B cell (primary cell): ENCODE measurements at regions not wholly inside any gene's neighbourhood (a gene's known extent, or its start where the extent isn't known, plus 50 kb on each side); places are given as distances from the start of the nearest gene placed in this dataset.

ENCODE experiments used
- ATAC-seq: fragments of 200-7000 bp; cut with Tn5 transposase; one replicate; pipeline ENCODE4 v1.10.0; 2021; ENCODE audit warnings: low read depth, mild to moderate bottlenecking, moderate number of reproducible peaks, moderate library complexity
- CTCF ChIA-PET: fragments of 350-600 bp; sonication (Branson Sonifier 250); formaldehyde crosslinking; loops from one replicate; lab custom pipeline; 2021; ENCODE audit warnings: antibody characterized with exemption, inconsistent platforms; lab: Charles Lee
- POLR2A ChIA-PET: fragments of 350-600 bp; sonication (Branson Sonifier 250); formaldehyde crosslinking; loops from one replicate; lab custom pipeline; 2021; ENCODE audit warnings: antibody characterized with exemption; lab: Charles Lee
- DNase-seq: peaks from one replicate; pipeline ENCODE4 v3.0.0; 2013
- H2AFZ ChIP-seq: 2 replicates; pipeline ENCODE4 v1.6.1; 2012; ENCODE audit warnings: mild to moderate bottlenecking, low read depth, low read length; ENCODE audit not compliant: insufficient read depth, poor library complexity, severe bottlenecking
- H3K27ac ChIP-seq, 2 donors: 1 replicate in 1 of 2; 2 replicates in 1 of 2; pipeline ENCODE4 v1.5.1; 2012 to 2013; ENCODE audit warnings: low read length in 2 of 2, mild to moderate bottlenecking in 2 of 2, moderate library complexity in 1 of 2
- H3K27me3 ChIP-seq, 4 experiments: fragments of 200-600 bp in 1 of 4; sonication (generic) in 1 of 4; replicated peaks in 1 of 4; 1 replicate in 2 of 4; 2 replicates in 2 of 4; pipeline versions ENCODE4 v1.6.1 to v1.7.0; 2013 to 2016; ENCODE audit warnings: low read length in 3 of 4, mild to moderate bottlenecking in 2 of 4, mixed read lengths in 1 of 4, moderate library complexity in 1 of 4; ENCODE audit not compliant: insufficient read depth in 4 of 4, control insufficient read depth in 3 of 4; ENCODE audit errors: control extremely low read depth in 1 of 4
- H3K36me3 ChIP-seq, 2 experiments: replicated peaks in 1 of 2; 1 replicate in 1 of 2; 2 replicates in 1 of 2; pipeline versions ENCODE4 v1.6.1 to v1.7.1; 2013; ENCODE audit warnings: low read length in 1 of 2; ENCODE audit not compliant: insufficient read depth in 2 of 2, control insufficient read depth in 1 of 2; ENCODE audit errors: control extremely low read depth in 1 of 2, extremely low read depth in 1 of 2
- H3K4me1 ChIP-seq, 2 donors: fragments of 200-600 bp in 1 of 2; sonication (generic) in 1 of 2; 1 replicate in 1 of 2; 2 replicates in 1 of 2; pipeline versions ENCODE4 v1.5.1 to v1.6.1; 2013 to 2017; ENCODE audit warnings: low read length in 2 of 2; ENCODE audit not compliant: control insufficient read depth in 2 of 2, insufficient read depth in 2 of 2
- H3K4me2 ChIP-seq: replicated peaks from 2 replicates; pipeline ENCODE3; 2012; ENCODE audit warnings: mild to moderate bottlenecking, low read depth, low read length; ENCODE audit not compliant: poor library complexity, severe bottlenecking
- H3K4me3 ChIP-seq, 5 experiments: fragments of 200-600 bp in 1 of 5; sonication (generic) in 1 of 5; 1 replicate in 3 of 5; 2 replicates in 2 of 5; pipeline versions ENCODE4 v1.5.1 to v1.7.0; 2011 to 2016; ENCODE audit warnings: low read length in 4 of 5, mild to moderate bottlenecking in 4 of 5, low read depth in 2 of 5, control low read depth in 1 of 5, moderate library complexity in 1 of 5; ENCODE audit not compliant: insufficient read depth in 1 of 5; ENCODE audit errors: control extremely low read depth in 1 of 5, extremely low read depth in 1 of 5
- H3K79me2 ChIP-seq: fragments of 200-600 bp; sonication (generic); one replicate; pipeline ENCODE4 v1.6.0; 2016; ENCODE audit warnings: low read length; ENCODE audit not compliant: control insufficient read depth, insufficient read depth
- H3K9ac ChIP-seq: fragments of 200-600 bp; sonication (generic); 2 replicates; pipeline ENCODE4 v1.6.1; 2017; ENCODE audit warnings: mild to moderate bottlenecking, low read length, moderate library complexity
- H3K9me3 ChIP-seq, 3 donors: one replicate each; pipeline versions ENCODE4 v1.6.1 to v1.7.1; 2013; ENCODE audit warnings: low read length in 2 of 3; ENCODE audit not compliant: control insufficient read depth in 2 of 3, insufficient read depth in 1 of 3; ENCODE audit errors: control extremely low read depth in 1 of 3
- H4K20me1 ChIP-seq: 2 replicates; pipeline ENCODE4 v1.6.0; 2012; ENCODE audit warnings: mild to moderate bottlenecking, low read length; ENCODE audit not compliant: insufficient read depth, control insufficient read depth, poor library complexity, severe bottlenecking
- H3K27ac Mint-ChIP-seq: one replicate; pipeline ENCODE4 v1.8.0; 2021; ENCODE audit warnings: mixed read lengths
- H3K27me3 Mint-ChIP-seq: one replicate; pipeline ENCODE4 v1.8.0; 2021; ENCODE audit warnings: mixed read lengths
- H3K4me1 Mint-ChIP-seq: one replicate; pipeline ENCODE4 v1.8.0; 2021; ENCODE audit warnings: mixed read lengths
- H3K4me3 Mint-ChIP-seq: one replicate; pipeline ENCODE4 v1.8.0; 2021; ENCODE audit warnings: mixed read lengths
- H3K9me3 Mint-ChIP-seq: one replicate; pipeline ENCODE4 v1.8.0; 2022; ENCODE audit warnings: mixed read lengths; ENCODE audit not compliant: insufficient read depth
- EZH2 ChIP-seq: IDR thresholded peaks from 2 replicates; pipeline ENCODE4 v1.6.1; 2012; ENCODE audit warnings: borderline replicate concordance, low read depth, mild to moderate bottlenecking, moderate library complexity, low read length; ENCODE audit not compliant: insufficient read depth, poor library complexity, severe bottlenecking
- WGBS: methylation state at CpG from one replicate; pipeline ENCODE4 v1.1.5; 2013; ENCODE audit warnings: missing lambda C conversion rate; ENCODE audit not compliant: insufficient coverage; 5-methylcytosine and 5-hydroxymethylcytosine counted together
- intact Hi-C: fragments of 100-400 bp; cut with micrococcal nuclease; formaldehyde crosslinking; loops from one replicate; pipeline ENCODE4 v1.10.0; 2022
- TF ChIP-seq, protein P1 (sequence below): fragments of 200-600 bp; IDR thresholded peaks from one replicate; pipeline ENCODE4 v1.8.0; 2022; ENCODE audit warnings: antibody characterized with exemption, mild to moderate bottlenecking

DNA sequence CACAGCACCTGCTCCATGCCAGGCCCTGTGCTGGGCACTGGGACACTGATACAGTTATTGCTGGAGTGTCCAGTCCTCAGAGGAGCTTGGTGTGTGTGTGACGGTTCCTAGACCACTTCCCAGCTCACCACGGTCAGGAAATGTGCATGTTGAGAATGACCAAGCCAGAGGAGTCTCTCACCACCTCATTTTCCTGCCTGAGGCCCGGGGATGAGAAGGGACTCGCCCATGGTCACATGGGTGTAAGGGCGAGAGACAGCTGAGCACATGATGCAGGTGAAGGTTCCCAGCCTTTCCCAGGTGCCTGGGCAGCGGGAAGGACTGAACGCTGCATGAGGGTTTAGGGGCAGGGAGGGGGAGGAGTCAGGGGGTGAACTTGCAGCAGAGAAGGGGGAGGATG, 180.9 kb upstream of the TLE3 start:
- no peak overlapping the region for H3K4me3 Mint-ChIP-seq
- Histone ChIP-seq H3K27ac (no peak overlapping the region), H2AFZ (no peak overlapping the region), H3K9ac (no peak overlapping the region), H3K4me3 (no peak overlapping the region), H3K36me3 (no peaks in the 10 kb centered on the region), H3K79me2 (no peaks in the 10 kb centered on the region), H4K20me1 (no peaks in the 10 kb centered on the region), H3K4me2 (no peak overlapping the region), H3K4me1 (peaks cover 20 to 37% of the 10 kb centered on the region in 2 donors), H3K27me3 (peaks cover 0 to 7% (median 0%) of the 10 kb centered on the region in 4 experiments), H3K9me3 (no peaks in the 10 kb centered on the region)
- H3K27me3 Mint-ChIP-seq, result peaks cover 3% of the 10 kb centered on the region
- CTCF ChIA-PET, result no interaction called here
- H3K27ac Mint-ChIP-seq, result no peak overlapping the region
- DNase-seq, result no peak
- no peak for ATAC-seq
- 65% methylated on average over 4 of the region's 7 CpGs for WGBS
- TF ChIP-seq EZH2, result no peak
- TF ChIP-seq, protein P1, sequence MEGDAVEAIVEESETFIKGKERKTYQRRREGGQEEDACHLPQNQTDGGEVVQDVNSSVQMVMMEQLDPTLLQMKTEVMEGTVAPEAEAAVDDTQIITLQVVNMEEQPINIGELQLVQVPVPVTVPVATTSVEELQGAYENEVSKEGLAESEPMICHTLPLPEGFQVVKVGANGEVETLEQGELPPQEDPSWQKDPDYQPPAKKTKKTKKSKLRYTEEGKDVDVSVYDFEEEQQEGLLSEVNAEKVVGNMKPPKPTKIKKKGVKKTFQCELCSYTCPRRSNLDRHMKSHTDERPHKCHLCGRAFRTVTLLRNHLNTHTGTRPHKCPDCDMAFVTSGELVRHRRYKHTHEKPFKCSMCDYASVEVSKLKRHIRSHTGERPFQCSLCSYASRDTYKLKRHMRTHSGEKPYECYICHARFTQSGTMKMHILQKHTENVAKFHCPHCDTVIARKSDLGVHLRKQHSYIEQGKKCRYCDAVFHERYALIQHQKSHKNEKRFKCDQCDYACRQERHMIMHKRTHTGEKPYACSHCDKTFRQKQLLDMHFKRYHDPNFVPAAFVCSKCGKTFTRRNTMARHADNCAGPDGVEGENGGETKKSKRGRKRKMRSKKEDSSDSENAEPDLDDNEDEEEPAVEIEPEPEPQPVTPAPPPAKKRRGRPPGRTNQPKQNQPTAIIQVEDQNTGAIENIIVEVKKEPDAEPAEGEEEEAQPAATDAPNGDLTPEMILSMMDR, result no peak
- POLR2A ChIA-PET, result interaction anchor here (0.7 kb wide), 1 partner anchor 392 kb away, joined by 4 read pairs; no protein-coding TSS in a partner anchor
- H3K9me3 Mint-ChIP-seq, result no peaks in the 10 kb centered on the region
- H3K4me1 Mint-ChIP-seq, result peaks cover 42% of the 10 kb centered on the region
- intact Hi-C loops, result no loop called here

DNA sequence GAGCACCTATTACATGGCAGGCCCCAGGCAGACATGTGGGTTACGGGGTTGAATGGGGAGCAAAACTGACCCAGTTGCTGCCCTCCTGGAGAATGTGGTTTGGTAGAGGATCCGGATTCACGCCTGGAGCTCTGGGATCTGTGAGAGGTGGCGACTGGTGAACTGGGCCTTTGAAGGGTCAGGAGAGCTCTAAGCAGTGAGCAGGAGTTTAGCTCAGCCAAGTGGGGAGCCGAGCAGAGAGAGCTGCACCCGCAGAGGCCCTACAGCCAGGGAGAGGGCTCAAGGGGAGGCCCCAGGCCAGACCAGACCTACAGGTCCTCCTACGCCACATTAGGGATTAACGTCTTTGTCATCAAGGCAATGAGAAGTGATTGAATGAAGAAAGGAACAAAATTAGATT, 179.8 kb upstream of the TLE3 start:
- no peak overlapping the region for H3K27ac Mint-ChIP-seq
- Histone ChIP-seq H4K20me1 (no peaks in the 10 kb centered on the region), H3K4me2 (no peak overlapping the region), H3K27ac (no peak overlapping the region), H3K36me3 (no peaks in the 10 kb centered on the region), H3K9me3 (no peaks in the 10 kb centered on the region), H3K27me3 (peaks cover 0 to 7% (median 0%) of the 10 kb centered on the region in 4 experiments), H3K4me3 (no peak overlapping the region), H3K9ac (no peak overlapping the region), H3K4me1 (peaks cover 18 to 32% of the 10 kb centered on the region in 2 donors), H3K79me2 (no peaks in the 10 kb centered on the region), H2AFZ (no peak overlapping the region)
- no peak for DNase-seq
- 98% methylated on average over 8 of the region's 8 CpGs for WGBS
- no peaks in the 10 kb centered on the region for H3K9me3 Mint-ChIP-seq
- peaks cover 33% of the 10 kb centered on the region for H3K4me1 Mint-ChIP-seq
- no peak overlapping the region for H3K4me3 Mint-ChIP-seq
- TF ChIP-seq, protein P1, result no peak
- no peak for TF ChIP-seq EZH2
- CTCF ChIA-PET, result no interaction called here
- intact Hi-C loops, result no loop called here
- peaks cover 3% of the 10 kb centered on the region for H3K27me3 Mint-ChIP-seq
- POLR2A ChIA-PET, result interaction anchor here (0.8 kb wide), 1 partner anchor 19 kb away, joined by 3 read pairs; no protein-coding TSS in a partner anchor
- ATAC-seq, result no peak
